AG09319 (cell line): ENCODE measurements at regions not wholly inside any gene's neighbourhood (a gene's known extent, or its start where the extent isn't known, plus 50 kb on each side); places are given as distances from the start of the nearest gene placed in this dataset.

Source experiments
- DNase-seq: peaks from one replicate; pipeline ENCODE4 v3.0.0-alpha.2; 2010; ENCODE audit warnings: low read depth; ENCODE audit errors: extremely low read depth
- TF ChIP-seq, protein P1 (sequence below): IDR thresholded peaks from 2 replicates; pipeline ENCODE4 v1.5.1; 2011; ENCODE audit warnings: low read depth, mild to moderate bottlenecking, inconsistent platforms, low read length, moderate library complexity

DNA sequence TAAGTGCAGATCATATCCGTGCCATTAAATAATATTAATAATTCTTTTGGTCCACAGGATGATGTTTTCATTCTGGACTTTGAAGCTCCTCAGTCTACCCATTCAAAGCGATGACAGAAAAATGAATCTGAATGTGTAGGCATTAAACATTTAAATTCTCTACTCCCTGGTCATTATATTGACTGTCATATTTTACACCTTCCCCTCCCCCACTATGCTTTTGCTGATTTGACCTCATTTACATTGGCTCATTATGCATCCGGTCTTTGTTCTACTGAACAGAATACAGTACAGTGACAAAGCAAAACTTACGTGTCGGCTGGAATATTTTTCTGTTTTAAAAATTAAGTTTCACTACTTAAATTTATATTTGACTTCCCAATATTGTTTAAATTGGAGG is 289.7 kb upstream of the TMEM161B start:
- TF ChIP-seq, protein P1, sequence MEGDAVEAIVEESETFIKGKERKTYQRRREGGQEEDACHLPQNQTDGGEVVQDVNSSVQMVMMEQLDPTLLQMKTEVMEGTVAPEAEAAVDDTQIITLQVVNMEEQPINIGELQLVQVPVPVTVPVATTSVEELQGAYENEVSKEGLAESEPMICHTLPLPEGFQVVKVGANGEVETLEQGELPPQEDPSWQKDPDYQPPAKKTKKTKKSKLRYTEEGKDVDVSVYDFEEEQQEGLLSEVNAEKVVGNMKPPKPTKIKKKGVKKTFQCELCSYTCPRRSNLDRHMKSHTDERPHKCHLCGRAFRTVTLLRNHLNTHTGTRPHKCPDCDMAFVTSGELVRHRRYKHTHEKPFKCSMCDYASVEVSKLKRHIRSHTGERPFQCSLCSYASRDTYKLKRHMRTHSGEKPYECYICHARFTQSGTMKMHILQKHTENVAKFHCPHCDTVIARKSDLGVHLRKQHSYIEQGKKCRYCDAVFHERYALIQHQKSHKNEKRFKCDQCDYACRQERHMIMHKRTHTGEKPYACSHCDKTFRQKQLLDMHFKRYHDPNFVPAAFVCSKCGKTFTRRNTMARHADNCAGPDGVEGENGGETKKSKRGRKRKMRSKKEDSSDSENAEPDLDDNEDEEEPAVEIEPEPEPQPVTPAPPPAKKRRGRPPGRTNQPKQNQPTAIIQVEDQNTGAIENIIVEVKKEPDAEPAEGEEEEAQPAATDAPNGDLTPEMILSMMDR = no peak
- no peak for DNase-seq

- TF ChIP-seq, protein P1 = no peak
- no peak for DNase-seq
These were observed 289.2 kb upstream of the TMEM161B start for GRCh38 chr5:88557881-88558280.

DNA sequence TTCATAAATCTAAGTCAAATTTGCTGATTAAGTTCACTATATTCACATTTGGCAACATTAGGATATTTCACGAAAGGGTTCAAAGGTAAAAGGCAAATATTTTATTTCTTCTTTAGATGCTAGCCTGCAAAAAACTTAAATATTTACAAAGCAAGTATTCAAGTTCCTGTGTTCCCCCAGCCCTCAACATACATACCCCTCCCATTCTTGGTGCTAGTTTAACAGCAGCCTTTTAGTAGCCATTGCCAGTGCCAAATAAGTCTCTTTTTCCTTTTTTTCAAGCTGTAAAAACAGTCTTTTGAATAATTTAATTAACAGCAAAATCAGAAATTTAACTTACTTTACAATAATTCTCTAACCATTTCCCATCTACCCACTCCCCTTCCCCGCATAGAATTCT is 288.5 kb upstream of the TMEM161B start:
- TF ChIP-seq, protein P1 = no peak
- no peak for DNase-seq

DNA sequence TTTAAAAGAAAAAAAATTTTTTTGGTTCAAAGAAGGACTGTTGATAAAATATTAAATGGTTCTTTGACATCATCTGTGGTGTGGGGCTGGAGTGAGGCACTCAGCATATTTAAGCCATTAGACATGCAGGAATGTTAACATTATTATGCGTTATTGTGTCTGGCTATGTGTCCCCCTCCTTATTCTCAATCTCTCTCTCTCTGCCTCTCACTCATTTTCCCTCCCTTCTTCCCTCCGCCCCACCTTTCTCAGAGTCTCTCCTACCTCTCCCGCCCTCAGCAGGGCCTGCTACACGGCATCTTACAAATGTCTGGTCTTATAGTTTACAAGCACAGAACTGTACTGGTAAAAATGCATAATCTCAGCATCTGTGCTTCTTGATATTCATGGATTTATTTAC is 287.8 kb upstream of the TMEM161B start:
- no peak for DNase-seq
- TF ChIP-seq, protein P1 = no peak

DNA sequence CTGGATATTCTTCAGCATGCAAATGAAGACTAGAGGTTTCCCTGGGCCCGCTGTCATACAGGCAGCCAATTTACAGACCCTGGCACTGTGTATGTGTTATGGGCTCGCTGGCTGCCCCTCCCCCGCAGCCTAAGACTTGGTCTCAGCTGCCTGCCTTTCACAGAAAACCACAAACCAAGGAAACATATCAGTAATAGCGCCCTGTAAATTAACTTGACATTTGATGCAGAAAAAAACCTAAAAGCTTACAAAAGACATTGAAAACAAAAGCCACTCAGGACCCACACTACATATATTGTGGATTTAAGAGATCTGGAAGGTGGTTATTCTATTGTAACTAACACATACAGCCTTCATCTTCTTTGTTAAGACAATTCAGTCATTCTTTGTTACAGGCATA is 287.0 kb upstream of the TMEM161B start:
- DNase-seq = no peak
- TF ChIP-seq, protein P1 = no peak

DNA sequence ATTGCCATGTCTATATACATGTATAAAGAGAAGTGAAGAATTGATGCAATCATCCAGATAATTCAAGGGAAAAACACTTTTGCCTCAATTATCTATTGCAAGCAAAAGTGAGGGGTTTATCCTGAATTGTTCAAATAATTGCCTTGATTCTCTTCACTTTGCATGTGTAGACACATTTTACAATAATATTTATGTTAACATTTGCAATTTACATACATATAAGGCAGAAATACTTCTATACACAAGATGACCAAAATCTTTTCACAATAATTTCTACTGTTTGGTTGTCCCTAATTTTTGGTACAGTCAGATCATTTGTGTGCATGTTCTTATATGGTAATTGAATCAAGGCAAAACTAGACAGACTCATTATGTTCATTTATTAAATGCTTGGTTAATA is 285.3 kb upstream of the TMEM161B start:
- TF ChIP-seq, protein P1 = no peak
- no peak for DNase-seq

- TF ChIP-seq, protein P1 = no peak
- DNase-seq = no peak
These were observed 284.7 kb upstream of the TMEM161B start for GRCh38 chr5:88553136-88553875.
